HL-60 (cell line): ENCODE measurements at regions not wholly inside any gene's neighbourhood (a gene's known extent, or its start where the extent isn't known, plus 50 kb on each side); places are given as distances from the start of the nearest gene placed in this dataset.

Source experiments
- POLR2AphosphoS5 ChIP-seq: IDR thresholded peaks from 2 replicates; pipeline ENCODE4 v1.6.1; 2012; ENCODE audit warnings: low read depth
- TF ChIP-seq, protein P1 (sequence below): IDR thresholded peaks from one replicate; pipeline ENCODE4 v1.5.1; 2011; ENCODE audit warnings: low read length, control low read depth, inconsistent platforms; ENCODE audit not compliant: insufficient read depth
- TF ChIP-seq, protein P2 (sequence below): IDR thresholded peaks from 2 replicates; pipeline ENCODE4 v1.6.1; 2012; ENCODE audit warnings: low read depth; ENCODE audit not compliant: insufficient replicate concordance

DNA sequence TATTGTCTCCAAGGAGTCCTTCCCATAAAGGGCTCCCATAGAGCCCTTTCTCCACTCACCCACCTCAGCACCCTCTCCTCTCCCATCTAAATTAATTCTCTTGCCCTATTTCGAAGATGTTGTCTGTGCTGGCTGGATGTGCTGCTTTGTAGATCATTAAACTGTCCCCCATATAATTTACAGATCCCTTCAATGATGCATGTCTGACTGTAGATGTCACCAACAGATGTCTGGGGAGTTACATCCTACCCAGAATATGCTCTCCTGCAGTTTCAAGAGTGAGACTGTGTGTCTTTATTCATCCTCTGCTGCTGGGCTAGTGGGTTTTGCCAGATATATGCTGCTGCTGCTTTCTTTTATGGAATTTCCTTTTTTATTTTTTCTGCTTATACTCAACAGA is 351.2 kb downstream of the MLLT3 start:
- TF ChIP-seq, protein P1, sequence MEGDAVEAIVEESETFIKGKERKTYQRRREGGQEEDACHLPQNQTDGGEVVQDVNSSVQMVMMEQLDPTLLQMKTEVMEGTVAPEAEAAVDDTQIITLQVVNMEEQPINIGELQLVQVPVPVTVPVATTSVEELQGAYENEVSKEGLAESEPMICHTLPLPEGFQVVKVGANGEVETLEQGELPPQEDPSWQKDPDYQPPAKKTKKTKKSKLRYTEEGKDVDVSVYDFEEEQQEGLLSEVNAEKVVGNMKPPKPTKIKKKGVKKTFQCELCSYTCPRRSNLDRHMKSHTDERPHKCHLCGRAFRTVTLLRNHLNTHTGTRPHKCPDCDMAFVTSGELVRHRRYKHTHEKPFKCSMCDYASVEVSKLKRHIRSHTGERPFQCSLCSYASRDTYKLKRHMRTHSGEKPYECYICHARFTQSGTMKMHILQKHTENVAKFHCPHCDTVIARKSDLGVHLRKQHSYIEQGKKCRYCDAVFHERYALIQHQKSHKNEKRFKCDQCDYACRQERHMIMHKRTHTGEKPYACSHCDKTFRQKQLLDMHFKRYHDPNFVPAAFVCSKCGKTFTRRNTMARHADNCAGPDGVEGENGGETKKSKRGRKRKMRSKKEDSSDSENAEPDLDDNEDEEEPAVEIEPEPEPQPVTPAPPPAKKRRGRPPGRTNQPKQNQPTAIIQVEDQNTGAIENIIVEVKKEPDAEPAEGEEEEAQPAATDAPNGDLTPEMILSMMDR = no peak
- TF ChIP-seq, protein P2, sequence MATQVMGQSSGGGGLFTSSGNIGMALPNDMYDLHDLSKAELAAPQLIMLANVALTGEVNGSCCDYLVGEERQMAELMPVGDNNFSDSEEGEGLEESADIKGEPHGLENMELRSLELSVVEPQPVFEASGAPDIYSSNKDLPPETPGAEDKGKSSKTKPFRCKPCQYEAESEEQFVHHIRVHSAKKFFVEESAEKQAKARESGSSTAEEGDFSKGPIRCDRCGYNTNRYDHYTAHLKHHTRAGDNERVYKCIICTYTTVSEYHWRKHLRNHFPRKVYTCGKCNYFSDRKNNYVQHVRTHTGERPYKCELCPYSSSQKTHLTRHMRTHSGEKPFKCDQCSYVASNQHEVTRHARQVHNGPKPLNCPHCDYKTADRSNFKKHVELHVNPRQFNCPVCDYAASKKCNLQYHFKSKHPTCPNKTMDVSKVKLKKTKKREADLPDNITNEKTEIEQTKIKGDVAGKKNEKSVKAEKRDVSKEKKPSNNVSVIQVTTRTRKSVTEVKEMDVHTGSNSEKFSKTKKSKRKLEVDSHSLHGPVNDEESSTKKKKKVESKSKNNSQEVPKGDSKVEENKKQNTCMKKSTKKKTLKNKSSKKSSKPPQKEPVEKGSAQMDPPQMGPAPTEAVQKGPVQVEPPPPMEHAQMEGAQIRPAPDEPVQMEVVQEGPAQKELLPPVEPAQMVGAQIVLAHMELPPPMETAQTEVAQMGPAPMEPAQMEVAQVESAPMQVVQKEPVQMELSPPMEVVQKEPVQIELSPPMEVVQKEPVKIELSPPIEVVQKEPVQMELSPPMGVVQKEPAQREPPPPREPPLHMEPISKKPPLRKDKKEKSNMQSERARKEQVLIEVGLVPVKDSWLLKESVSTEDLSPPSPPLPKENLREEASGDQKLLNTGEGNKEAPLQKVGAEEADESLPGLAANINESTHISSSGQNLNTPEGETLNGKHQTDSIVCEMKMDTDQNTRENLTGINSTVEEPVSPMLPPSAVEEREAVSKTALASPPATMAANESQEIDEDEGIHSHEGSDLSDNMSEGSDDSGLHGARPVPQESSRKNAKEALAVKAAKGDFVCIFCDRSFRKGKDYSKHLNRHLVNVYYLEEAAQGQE = no peak
- no peak for TF ChIP-seq POLR2AphosphoS5
